ENCODE measurements at regions not wholly inside any gene's neighbourhood (a gene's known extent, or its start where the extent isn't known, plus 50 kb on each side); places are given as distances from the start of the nearest gene placed in this dataset.

- H3K36me3 ChIP-seq (ENCODE audit: control insufficient read depth, insufficient read depth, low read length): no peaks in the 10 kb centered on the region
- H3K27ac ChIP-seq (ENCODE audit: insufficient read depth, low read length): no peak overlapping the region
- no peaks in the 10 kb centered on the region for H3K27me3 ChIP-seq (ENCODE audit: control insufficient read depth, insufficient read depth, low read length)
- H3K9ac ChIP-seq (ENCODE audit: insufficient read depth, low read length): no peak overlapping the region
- no peaks in the 10 kb centered on the region for H3K79me2 ChIP-seq (ENCODE audit: control insufficient read depth, insufficient read depth, low read length)
- TF ChIP-seq, protein P1, sequence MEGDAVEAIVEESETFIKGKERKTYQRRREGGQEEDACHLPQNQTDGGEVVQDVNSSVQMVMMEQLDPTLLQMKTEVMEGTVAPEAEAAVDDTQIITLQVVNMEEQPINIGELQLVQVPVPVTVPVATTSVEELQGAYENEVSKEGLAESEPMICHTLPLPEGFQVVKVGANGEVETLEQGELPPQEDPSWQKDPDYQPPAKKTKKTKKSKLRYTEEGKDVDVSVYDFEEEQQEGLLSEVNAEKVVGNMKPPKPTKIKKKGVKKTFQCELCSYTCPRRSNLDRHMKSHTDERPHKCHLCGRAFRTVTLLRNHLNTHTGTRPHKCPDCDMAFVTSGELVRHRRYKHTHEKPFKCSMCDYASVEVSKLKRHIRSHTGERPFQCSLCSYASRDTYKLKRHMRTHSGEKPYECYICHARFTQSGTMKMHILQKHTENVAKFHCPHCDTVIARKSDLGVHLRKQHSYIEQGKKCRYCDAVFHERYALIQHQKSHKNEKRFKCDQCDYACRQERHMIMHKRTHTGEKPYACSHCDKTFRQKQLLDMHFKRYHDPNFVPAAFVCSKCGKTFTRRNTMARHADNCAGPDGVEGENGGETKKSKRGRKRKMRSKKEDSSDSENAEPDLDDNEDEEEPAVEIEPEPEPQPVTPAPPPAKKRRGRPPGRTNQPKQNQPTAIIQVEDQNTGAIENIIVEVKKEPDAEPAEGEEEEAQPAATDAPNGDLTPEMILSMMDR (conservative IDR thresholded peaks at IDR 0.05 in 1 of 2, IDR thresholded peaks at IDR 0.05 in 1 of 2; ENCODE audit: low read depth in 1 of 2, low read length in 2 of 2): no peak
- TF ChIP-seq EZH2 (IDR thresholded peaks at IDR 0.05; ENCODE audit: low read length, missing control alignments): no peak
- no peak overlapping the region for H2AFZ ChIP-seq (ENCODE audit: low read length)
- no peak overlapping the region for H3K4me2 ChIP-seq (ENCODE audit: extremely low read depth, insufficient read depth, low read length)
- peak in 1 of 2 donors; percentile 24 for DNase-seq (ENCODE audit: low read depth in 2 of 2)
- H3K4me3 ChIP-seq (replicated peaks in 1 of 4; ENCODE audit: control extremely low read depth in 1 of 4, insufficient read depth in 1 of 4, low read depth in 3 of 4, low read length in 4 of 4): no peak overlapping the region
- H4K20me1 ChIP-seq (ENCODE audit: control insufficient read depth, extremely low read depth, insufficient read depth, low read length): no peaks in the 10 kb centered on the region
- H3K9me3 ChIP-seq (ENCODE audit: control insufficient read depth, insufficient read depth, low read depth, low read length): no peaks in the 10 kb centered on the region
- H3K4me1 ChIP-seq (ENCODE audit: control insufficient read depth, extremely low read depth, insufficient read depth, low read length): no peaks in the 10 kb centered on the region
Observed at GRCh38 chr1:60386249-60386648, 312.7 kb upstream of the C1orf87 start.

GRCh38 chr1:60376196-60376595 is 302.6 kb upstream of the C1orf87 start:
- Histone ChIP-seq H3K36me3 (ENCODE audit: control insufficient read depth, insufficient read depth, low read length) (no peaks in the 10 kb centered on the region), H3K27ac (ENCODE audit: insufficient read depth, low read length) (no peak overlapping the region), H3K9me3 (ENCODE audit: control insufficient read depth, insufficient read depth, low read depth, low read length) (no peaks in the 10 kb centered on the region), H3K9ac (ENCODE audit: insufficient read depth, low read length) (no peak overlapping the region), H4K20me1 (ENCODE audit: control insufficient read depth, extremely low read depth, insufficient read depth, low read length) (no peaks in the 10 kb centered on the region), H3K4me3 (replicated peaks in 1 of 4; ENCODE audit: control extremely low read depth in 1 of 4, insufficient read depth in 1 of 4, low read depth in 3 of 4, low read length in 4 of 4) (no peak overlapping the region), H3K27me3 (ENCODE audit: control insufficient read depth, insufficient read depth, low read length) (no peaks in the 10 kb centered on the region), H2AFZ (ENCODE audit: low read length) (no peak overlapping the region), H3K4me2 (ENCODE audit: extremely low read depth, insufficient read depth, low read length) (no peak overlapping the region), H3K79me2 (ENCODE audit: control insufficient read depth, insufficient read depth, low read length) (no peaks in the 10 kb centered on the region), H3K4me1 (ENCODE audit: control insufficient read depth, extremely low read depth, insufficient read depth, low read length) (no peaks in the 10 kb centered on the region)
- no peak for TF ChIP-seq EZH2 (IDR thresholded peaks at IDR 0.05; ENCODE audit: low read length, missing control alignments)
- TF ChIP-seq, protein P1 (conservative IDR thresholded peaks at IDR 0.05 in 1 of 2, IDR thresholded peaks at IDR 0.05 in 1 of 2; ENCODE audit: low read depth in 1 of 2, low read length in 2 of 2): no peak
- DNase-seq (ENCODE audit: low read depth in 2 of 2): peak in 1 of 2 donors; percentile 71

DNA sequence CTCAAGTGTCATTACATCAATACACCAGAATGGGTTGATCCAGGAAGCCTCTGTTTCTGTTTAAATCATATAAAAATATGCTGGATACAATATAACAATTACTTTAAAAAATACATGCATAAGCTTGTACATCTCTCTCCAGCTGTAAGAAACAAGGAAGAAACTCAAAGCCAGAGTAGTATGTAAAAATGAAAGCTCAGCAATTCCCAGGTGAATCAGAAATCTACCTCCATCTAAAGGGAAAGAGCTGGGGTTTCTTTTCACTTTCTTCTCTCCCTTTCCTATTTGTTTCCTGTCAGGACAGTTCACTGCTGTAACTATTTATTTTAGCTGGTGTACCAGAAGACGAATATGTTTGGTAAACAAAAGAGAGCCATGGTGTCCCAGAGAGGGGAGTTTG is 301.0 kb upstream of the C1orf87 start:
- Histone ChIP-seq H2AFZ (ENCODE audit: low read length) (no peak overlapping the region), H3K4me1 (ENCODE audit: control insufficient read depth, extremely low read depth, insufficient read depth, low read length) (no peaks in the 10 kb centered on the region)
- no peak for TF ChIP-seq EZH2 (IDR thresholded peaks at IDR 0.05; ENCODE audit: low read length, missing control alignments)
- TF ChIP-seq, protein P1 (conservative IDR thresholded peaks at IDR 0.05 in 1 of 2, IDR thresholded peaks at IDR 0.05 in 1 of 2; ENCODE audit: low read depth in 1 of 2, low read length in 2 of 2): no peak

More for the DNA sequence above, 301.0 kb upstream of the C1orf87 start:
- no peaks in the 10 kb centered on the region for H3K79me2 ChIP-seq (ENCODE audit: control insufficient read depth, insufficient read depth, low read length)
- no peak overlapping the region for H3K4me3 ChIP-seq (replicated peaks in 1 of 4; ENCODE audit: control extremely low read depth in 1 of 4, insufficient read depth in 1 of 4, low read depth in 3 of 4, low read length in 4 of 4)
- H3K27ac ChIP-seq (ENCODE audit: insufficient read depth, low read length): no peak overlapping the region
- no peaks in the 10 kb centered on the region for H3K36me3 ChIP-seq (ENCODE audit: control insufficient read depth, insufficient read depth, low read length)
- H4K20me1 ChIP-seq (ENCODE audit: control insufficient read depth, extremely low read depth, insufficient read depth, low read length): no peaks in the 10 kb centered on the region
- H3K9ac ChIP-seq (ENCODE audit: insufficient read depth, low read length): no peak overlapping the region
- no peak for DNase-seq (ENCODE audit: low read depth in 2 of 2)
- no peaks in the 10 kb centered on the region for H3K27me3 ChIP-seq (ENCODE audit: control insufficient read depth, insufficient read depth, low read length)
- no peak overlapping the region for H3K4me2 ChIP-seq (ENCODE audit: extremely low read depth, insufficient read depth, low read length)
- H3K9me3 ChIP-seq (ENCODE audit: control insufficient read depth, insufficient read depth, low read depth, low read length): no peaks in the 10 kb centered on the region

Data from fibroblast of lung (primary cell).